Activated B cell treated with CpG ODN at 0.5 μM for 24 hours (primary cell): ENCODE measurements at regions not wholly inside any gene's neighbourhood (a gene's known extent, or its start where the extent isn't known, plus 50 kb on each side); places are given as distances from the start of the nearest gene placed in this dataset.

Source experiments
- ATAC-seq: fragments of 200-7000 bp; cut with Tn5 transposase; one replicate; pipeline ENCODE4 v1.10.0; 2021; ENCODE audit warnings: low read depth, mild to moderate bottlenecking, moderate library complexity
- CTCF ChIA-PET: fragments of 350-600 bp; sonication (Branson Sonifier 250); formaldehyde crosslinking; loops from one replicate; lab custom pipeline; 2021; ENCODE audit warnings: antibody characterized with exemption; lab: Charles Lee
- POLR2A ChIA-PET: fragments of 350-600 bp; sonication (Branson Sonifier 250); formaldehyde crosslinking; loops from one replicate; lab custom pipeline; 2021; ENCODE audit warnings: antibody characterized with exemption; lab: Charles Lee
- DNase-seq: peaks from one replicate; pipeline ENCODE4 v3.0.0; 2022
- H3K27ac Mint-ChIP-seq: one replicate; pipeline ENCODE4 v1.8.0; 2020; ENCODE audit warnings: mixed read lengths
- H3K27me3 Mint-ChIP-seq: one replicate; pipeline ENCODE4 v1.8.0; 2021; ENCODE audit warnings: mixed read lengths
- H3K36me3 Mint-ChIP-seq: one replicate; pipeline ENCODE4 v1.8.0; 2021; ENCODE audit warnings: low read depth, mixed read lengths
- H3K4me1 Mint-ChIP-seq: one replicate; pipeline ENCODE4 v1.8.0; 2021; ENCODE audit warnings: mixed read lengths
- H3K4me3 Mint-ChIP-seq: one replicate; pipeline ENCODE4 v1.8.0; 2020; ENCODE audit warnings: mild to moderate bottlenecking, mixed read lengths
- H3K9me3 Mint-ChIP-seq: one replicate; pipeline ENCODE4 v1.8.0; 2020; ENCODE audit warnings: mixed read lengths
- CTCF ChIP-seq: fragments of 200-600 bp; IDR thresholded peaks from one replicate; pipeline ENCODE4 v1.8.0; 2022; ENCODE audit warnings: antibody characterized with exemption, mild to moderate bottlenecking
- intact Hi-C: fragments of 100-400 bp; cut with micrococcal nuclease; formaldehyde crosslinking; loops from one replicate; pipeline ENCODE4 v1.15.1; 2024

GRCh38 chrX:147180886-147181285, 366.3 kb upstream of the CXorf51A start:
- Mint-ChIP-seq H3K9me3 (peaks cover 2% of the 10 kb centered on the region), H3K27ac (no peak overlapping the region), H3K36me3 (no peaks in the 10 kb centered on the region), H3K4me1 (no peaks in the 10 kb centered on the region), H3K27me3 (no peaks in the 10 kb centered on the region), H3K4me3 (no peak overlapping the region)
- ChIA-PET POLR2A (no interaction called here), CTCF (no interaction called here)
- TF ChIP-seq CTCF: no peak
- ATAC-seq (no peak), DNase-seq (no peak)
- intact Hi-C loops: no loop called here

- Mint-ChIP-seq H3K4me1 (no peaks in the 10 kb centered on the region), H3K36me3 (no peaks in the 10 kb centered on the region), H3K27ac (no peak overlapping the region), H3K9me3 (peaks cover 2% of the 10 kb centered on the region), H3K4me3 (no peak overlapping the region), H3K27me3 (no peaks in the 10 kb centered on the region)
- DNase-seq (no peak), ATAC-seq (no peak)
- TF ChIP-seq CTCF: no peak
- CTCF ChIA-PET: no interaction called here
- POLR2A ChIA-PET: no interaction called here
- intact Hi-C loops: no loop called here
Measured at GRCh38 chrX:147179625-147180024, 365.1 kb upstream of the CXorf51A start.

GRCh38 chrX:147174591-147174990, 360.0 kb upstream of the CXorf51A start:
- no peaks in the 10 kb centered on the region for H3K27me3 Mint-ChIP-seq
- no peaks in the 10 kb centered on the region for H3K36me3 Mint-ChIP-seq
- no peak overlapping the region for H3K27ac Mint-ChIP-seq
- ATAC-seq: no peak
- peaks cover 2% of the 10 kb centered on the region for H3K9me3 Mint-ChIP-seq
- ChIA-PET POLR2A (no interaction called here), CTCF (no interaction called here)
- no peak for TF ChIP-seq CTCF
- intact Hi-C loops: no loop called here
- no peak for DNase-seq
- no peaks in the 10 kb centered on the region for H3K4me1 Mint-ChIP-seq
- H3K4me3 Mint-ChIP-seq: no peak overlapping the region

GRCh38 chrX:147173594-147173993, 359.1 kb upstream of the CXorf51A start:
- ChIA-PET POLR2A (no interaction called here), CTCF (no interaction called here)
- TF ChIP-seq CTCF: no peak
- intact Hi-C loops: no loop called here
- no peaks in the 10 kb centered on the region for H3K27me3 Mint-ChIP-seq
- no peaks in the 10 kb centered on the region for H3K36me3 Mint-ChIP-seq
- no peak for ATAC-seq
- H3K4me1 Mint-ChIP-seq: no peaks in the 10 kb centered on the region
- DNase-seq: no peak
- no peak overlapping the region for H3K27ac Mint-ChIP-seq
- no peak overlapping the region for H3K4me3 Mint-ChIP-seq
- peaks cover 5% of the 10 kb centered on the region for H3K9me3 Mint-ChIP-seq

GRCh38 chrX:147170993-147171392, 356.4 kb upstream of the CXorf51A start:
- Mint-ChIP-seq H3K4me1 (no peaks in the 10 kb centered on the region), H3K27ac (no peak overlapping the region), H3K36me3 (no peaks in the 10 kb centered on the region), H3K4me3 (no peak overlapping the region), H3K9me3 (peaks cover 8% of the 10 kb centered on the region), H3K27me3 (no peaks in the 10 kb centered on the region)
- intact Hi-C loops: no loop called here
- no peak for DNase-seq
- CTCF ChIA-PET: no interaction called here
- no peak for TF ChIP-seq CTCF
- POLR2A ChIA-PET: no interaction called here
- no peak for ATAC-seq
